Central memory CD8-positive, alpha-beta T cell (primary cell): ENCODE measurements at regions not wholly inside any gene's neighbourhood (a gene's known extent, or its start where the extent isn't known, plus 50 kb on each side); places are given as distances from the start of the nearest gene placed in this dataset.

Experiments
- ATAC-seq: fragments of 150-1000 bp; cut with Tn5 transposase; replicated peaks from 2 replicates; pipeline ENCODE4 v1.10.0; 2022; ENCODE audit warnings: mild to moderate bottlenecking, moderate FRiP score, moderate number of reproducible peaks; ENCODE audit not compliant: poor library complexity, severe bottlenecking; ENCODE audit errors: extremely low read depth
- DNase-seq, 2 donors: peaks; one replicate each; pipeline ENCODE4 v3.0.0; 2021; ENCODE audit warnings: low spot score in 2 of 2
- H3K27ac Mint-ChIP-seq: one replicate; pipeline ENCODE4 v1.8.0; 2022; ENCODE audit warnings: low read depth, mild to moderate bottlenecking, moderate library complexity, mixed read lengths
- H3K27me3 Mint-ChIP-seq: one replicate; pipeline ENCODE4 v1.8.0; 2022; ENCODE audit warnings: mixed read lengths
- H3K36me3 Mint-ChIP-seq: one replicate; pipeline ENCODE4 v1.8.0; 2022; ENCODE audit warnings: mild to moderate bottlenecking, moderate library complexity, mixed read lengths; ENCODE audit not compliant: insufficient read depth
- H3K4me1 Mint-ChIP-seq: one replicate; pipeline ENCODE4 v1.8.0; 2022; ENCODE audit warnings: mixed read lengths
- H3K4me3 Mint-ChIP-seq: one replicate; pipeline ENCODE4 v1.8.0; 2022; ENCODE audit warnings: mild to moderate bottlenecking, moderate library complexity, mixed read lengths
- H3K9me3 Mint-ChIP-seq: one replicate; pipeline ENCODE4 v1.8.0; 2022; ENCODE audit warnings: mixed read lengths

GRCh38 chr10:3016016-3016415 is 51.3 kb upstream of the PFKP start:
- H3K9me3 Mint-ChIP-seq = peaks cover 8% of the 10 kb centered on the region
- no peak overlapping the region for H3K4me3 Mint-ChIP-seq
- ATAC-seq (no peak), DNase-seq (no peak)
- no peak overlapping the region for H3K27ac Mint-ChIP-seq
- H3K36me3 Mint-ChIP-seq = no peaks in the 10 kb centered on the region
- H3K4me1 Mint-ChIP-seq = no peaks in the 10 kb centered on the region
- peaks cover 52% of the 10 kb centered on the region for H3K27me3 Mint-ChIP-seq

DNA sequence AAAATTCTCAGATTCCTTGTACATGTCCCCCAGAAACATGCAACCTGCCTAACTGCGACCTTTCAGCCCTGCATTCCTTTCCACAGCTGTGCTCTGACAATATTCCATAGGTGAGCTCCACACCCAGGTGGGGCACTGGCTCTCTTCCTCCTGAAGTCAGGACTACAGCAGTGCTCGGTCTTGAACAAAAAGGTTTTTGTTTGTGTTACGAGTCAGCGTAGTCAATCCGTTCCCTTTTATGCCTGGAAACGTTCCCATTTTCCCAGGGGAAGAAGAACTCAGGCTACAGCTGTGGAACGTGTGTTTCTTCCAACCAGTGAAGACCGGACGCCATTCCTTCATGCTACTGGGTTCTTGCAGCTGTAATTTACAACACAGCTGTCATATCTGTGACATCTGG is 52.4 kb upstream of the PFKP start:
- no peaks in the 10 kb centered on the region for H3K4me1 Mint-ChIP-seq
- DNase-seq (no peak), ATAC-seq (no peak)
- no peak overlapping the region for H3K4me3 Mint-ChIP-seq
- peaks cover 8% of the 10 kb centered on the region for H3K9me3 Mint-ChIP-seq
- H3K27me3 Mint-ChIP-seq = peaks cover 48% of the 10 kb centered on the region
- H3K27ac Mint-ChIP-seq = no peak overlapping the region
- H3K36me3 Mint-ChIP-seq = no peaks in the 10 kb centered on the region

- no peak for ATAC-seq
- Mint-ChIP-seq H3K36me3 (no peaks in the 10 kb centered on the region), H3K27me3 (peaks cover 76% of the 10 kb centered on the region), H3K9me3 (peaks cover 8% of the 10 kb centered on the region), H3K4me3 (no peak overlapping the region), H3K4me1 (peaks cover 5% of the 10 kb centered on the region), H3K27ac (no peak overlapping the region)
- DNase-seq = no peak
Observed at GRCh38 chr10:3012223-3012622, 55.1 kb upstream of the PFKP start.

DNA sequence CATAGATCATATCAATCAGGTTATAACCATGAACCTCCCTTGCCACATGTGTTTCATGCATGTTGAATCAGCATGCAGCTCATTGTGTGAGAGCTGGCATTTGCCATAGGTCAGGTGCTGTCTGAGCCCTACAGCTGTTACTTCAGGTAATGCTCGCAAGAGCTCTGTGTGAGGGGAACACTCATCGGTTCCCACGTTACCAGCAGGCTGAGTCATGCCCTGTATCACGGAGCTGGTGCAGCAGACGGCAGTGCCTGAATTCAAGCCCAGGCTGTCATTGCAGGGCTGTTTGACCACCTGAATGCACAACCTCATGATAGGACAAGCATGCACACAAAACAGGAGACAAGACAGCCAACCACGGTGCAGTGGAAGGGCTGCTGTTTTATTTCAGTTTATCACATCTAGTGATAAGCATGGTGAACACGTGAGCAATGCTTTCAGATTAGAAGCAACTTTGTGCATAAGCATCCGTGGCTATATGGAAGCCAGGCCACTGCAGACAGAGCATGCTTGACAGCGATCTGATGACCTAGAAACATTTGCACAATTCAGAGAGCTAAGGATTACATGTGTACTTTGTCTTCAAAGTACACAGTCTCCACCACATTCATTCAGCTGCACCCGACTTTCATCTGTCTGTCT is 56.4 kb upstream of the PFKP start:
- Mint-ChIP-seq H3K9me3 (peaks cover 8% of the 10 kb centered on the region), H3K36me3 (no peaks in the 10 kb centered on the region), H3K27ac (no peak overlapping the region), H3K4me3 (no peak overlapping the region), H3K4me1 (peaks cover 5% of the 10 kb centered on the region), H3K27me3 (peaks cover 89% of the 10 kb centered on the region)
- ATAC-seq (no peak), DNase-seq (no peak)

- Mint-ChIP-seq H3K27me3 (peaks cover 85% of the 10 kb centered on the region), H3K4me3 (no peak overlapping the region)
Observed at GRCh38 chr10:3010334-3010733, 57.0 kb upstream of the PFKP start.

GRCh38 chr10:3009341-3009740 is 58.0 kb upstream of the PFKP start:
- no peak overlapping the region for H3K4me3 Mint-ChIP-seq
- no peaks in the 10 kb centered on the region for H3K36me3 Mint-ChIP-seq
- H3K27ac Mint-ChIP-seq = no peak overlapping the region
- H3K27me3 Mint-ChIP-seq = peaks cover 75% of the 10 kb centered on the region
- DNase-seq (no peak), ATAC-seq (no peak)
- peaks cover 5% of the 10 kb centered on the region for H3K4me1 Mint-ChIP-seq
- H3K9me3 Mint-ChIP-seq = peaks cover 8% of the 10 kb centered on the region

More at GRCh38 chr10:3010334-3010733, 57.0 kb upstream of the PFKP start:
- DNase-seq (no peak), ATAC-seq (no peak)
- Mint-ChIP-seq H3K9me3 (peaks cover 8% of the 10 kb centered on the region), H3K4me1 (peaks cover 5% of the 10 kb centered on the region), H3K36me3 (no peaks in the 10 kb centered on the region), H3K27ac (no peak overlapping the region)

- ATAC-seq (no peak), DNase-seq (no peak)
- Mint-ChIP-seq H3K9me3 (peaks cover 7% of the 10 kb centered on the region), H3K27ac (no peak overlapping the region), H3K36me3 (no peaks in the 10 kb centered on the region), H3K4me3 (no peak overlapping the region), H3K4me1 (peaks cover 5% of the 10 kb centered on the region), H3K27me3 (peaks cover 69% of the 10 kb centered on the region)
Observed at GRCh38 chr10:3008518-3009195, 58.7 kb upstream of the PFKP start.

DNA sequence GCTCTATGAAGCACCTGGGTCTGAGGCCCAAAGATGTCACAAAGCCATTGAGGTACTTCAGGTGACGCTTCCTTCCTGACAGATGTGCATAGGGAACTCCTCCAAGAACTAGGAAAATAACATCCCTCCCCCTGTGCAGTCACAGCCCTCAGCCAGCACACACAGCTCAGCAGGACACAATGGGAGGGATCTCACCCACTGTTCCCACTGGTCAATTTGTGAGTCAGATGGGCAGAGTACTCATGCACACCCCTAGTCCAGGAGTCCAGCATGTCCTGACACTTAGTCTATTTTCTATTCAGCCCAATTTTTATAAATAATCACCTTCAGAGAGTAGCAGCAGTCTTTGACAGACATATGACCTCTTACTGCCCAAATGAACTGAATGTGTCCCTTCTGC is 60.7 kb upstream of the PFKP start:
- no peak overlapping the region for H3K27ac Mint-ChIP-seq

GRCh38 chr10:3006093-3006492 is 61.3 kb upstream of the PFKP start:
- H3K27ac Mint-ChIP-seq = no peak overlapping the region
- H3K27me3 Mint-ChIP-seq = peaks cover 47% of the 10 kb centered on the region
- ATAC-seq = no peak
- no peaks in the 10 kb centered on the region for H3K9me3 Mint-ChIP-seq
- DNase-seq = no peak
- peaks cover 5% of the 10 kb centered on the region for H3K4me1 Mint-ChIP-seq
- H3K36me3 Mint-ChIP-seq = no peaks in the 10 kb centered on the region
- no peak overlapping the region for H3K4me3 Mint-ChIP-seq

More for the DNA sequence above, 60.7 kb upstream of the PFKP start:
- ATAC-seq (no peak), DNase-seq (no peak)
- H3K27me3 Mint-ChIP-seq = peaks cover 48% of the 10 kb centered on the region
- H3K4me1 Mint-ChIP-seq = peaks cover 5% of the 10 kb centered on the region
- no peaks in the 10 kb centered on the region for H3K9me3 Mint-ChIP-seq
- H3K4me3 Mint-ChIP-seq = no peak overlapping the region
- H3K36me3 Mint-ChIP-seq = no peaks in the 10 kb centered on the region

GRCh38 chr10:3002304-3002703 is 65.0 kb upstream of the PFKP start:
- Mint-ChIP-seq H3K27me3 (peaks cover 23% of the 10 kb centered on the region), H3K4me1 (no peaks in the 10 kb centered on the region), H3K9me3 (no peaks in the 10 kb centered on the region), H3K4me3 (no peak overlapping the region), H3K36me3 (no peaks in the 10 kb centered on the region), H3K27ac (no peak overlapping the region)
- DNase-seq (no peak), ATAC-seq (no peak)

GRCh38 chr10:3000048-3000447 is 67.3 kb upstream of the PFKP start:
- H3K9me3 Mint-ChIP-seq = no peaks in the 10 kb centered on the region

DNA sequence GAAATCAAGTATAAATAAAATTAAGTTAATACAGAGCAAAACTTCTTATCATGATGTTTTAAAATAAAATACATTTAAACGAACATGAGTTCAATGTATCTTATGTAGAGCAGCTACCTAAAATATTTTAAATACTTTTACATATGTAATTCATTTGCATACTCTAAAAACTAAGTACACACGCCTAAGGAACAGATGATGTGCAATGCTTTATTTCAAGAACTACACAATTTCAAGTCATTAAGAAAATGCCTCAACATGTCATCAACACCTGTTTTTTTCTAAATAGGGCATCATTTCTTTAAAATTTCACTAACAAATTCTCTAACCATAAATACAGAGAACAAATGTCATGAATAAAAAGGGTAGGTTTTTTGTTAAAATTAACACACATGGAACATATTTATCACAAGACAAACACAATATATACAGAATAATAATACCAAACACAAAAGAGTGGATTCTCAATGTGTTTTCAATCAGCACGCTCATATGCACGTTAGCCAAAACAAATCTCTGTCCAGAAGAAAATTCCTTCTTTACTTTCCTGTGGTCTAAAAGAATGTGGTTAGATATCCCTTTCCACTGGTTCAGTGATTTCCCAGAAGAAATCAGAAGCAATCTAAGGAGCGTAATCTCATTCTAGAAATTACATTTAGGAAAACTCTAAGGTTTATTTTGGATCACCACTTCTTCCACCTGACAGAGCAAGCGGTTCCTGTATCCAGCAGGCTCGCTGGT is 73.0 kb upstream of the PFKP start:
- Mint-ChIP-seq H3K4me3 (no peak overlapping the region), H3K4me1 (no peaks in the 10 kb centered on the region), H3K36me3 (no peaks in the 10 kb centered on the region), H3K27me3 (peaks cover 36% of the 10 kb centered on the region), H3K9me3 (no peaks in the 10 kb centered on the region), H3K27ac (no peak overlapping the region)
- ATAC-seq (no peak), DNase-seq (no peak)

More at GRCh38 chr10:3000048-3000447, 67.3 kb upstream of the PFKP start:
- no peak for DNase-seq
- Mint-ChIP-seq H3K4me1 (no peaks in the 10 kb centered on the region), H3K27ac (no peak overlapping the region), H3K36me3 (no peaks in the 10 kb centered on the region), H3K27me3 (peaks cover 30% of the 10 kb centered on the region), H3K4me3 (no peak overlapping the region)
- no peak for ATAC-seq

- peaks cover 3% of the 10 kb centered on the region for H3K9me3 Mint-ChIP-seq
- no peak for ATAC-seq
- H3K27me3 Mint-ChIP-seq = peaks cover 43% of the 10 kb centered on the region
- no peaks in the 10 kb centered on the region for H3K36me3 Mint-ChIP-seq
- no peak overlapping the region for H3K4me3 Mint-ChIP-seq
- H3K27ac Mint-ChIP-seq = no peak overlapping the region
- no peaks in the 10 kb centered on the region for H3K4me1 Mint-ChIP-seq
- no peak for DNase-seq
Observed at GRCh38 chr10:2993636-2994035, 73.7 kb upstream of the PFKP start.
